ENCODE measurements at regions not wholly inside any gene's neighbourhood (a gene's known extent, or its start where the extent isn't known, plus 50 kb on each side); places are given as distances from the start of the nearest gene placed in this dataset.

DNA sequence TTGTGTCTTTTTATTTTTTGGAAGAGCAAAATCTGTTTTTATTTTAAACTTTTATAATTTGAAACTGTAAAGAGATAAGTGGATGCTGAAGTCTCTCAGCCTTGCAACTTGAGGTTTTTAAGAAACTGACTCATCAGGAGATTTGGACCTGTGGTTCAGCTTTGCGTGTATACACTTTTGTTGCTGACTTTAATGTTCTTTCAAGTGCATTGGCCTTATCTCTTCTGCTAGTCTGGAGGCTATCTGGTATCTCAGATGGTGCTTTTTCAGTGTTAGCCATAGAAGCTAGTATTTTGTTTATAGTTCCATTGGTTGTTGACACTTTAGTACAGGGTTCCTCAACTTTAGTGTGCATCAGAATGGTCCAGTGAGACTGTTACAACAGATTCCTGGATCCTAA lies 504.0 kb upstream of the SPTLC3 start:
- H4K5ac ChIP-seq (ENCODE audit: insufficient read length, low read depth, low read length): no peak overlapping the region
- DNase-seq (ENCODE audit: low read depth in 1 of 2, low spot score in 2 of 2) (no peak), FAIRE-seq (no peak)
- H2AFZ ChIP-seq (ENCODE audit: low read length): no peak overlapping the region
- no peaks in the 10 kb centered on the region for H3K79me1 ChIP-seq (ENCODE audit: low read depth, low read length)
- H3K36me3 ChIP-seq (ENCODE audit: control insufficient read depth in 2 of 4, insufficient read depth in 4 of 4, low read length in 3 of 4): no peaks in the 10 kb centered on the region
- no peaks in the 10 kb centered on the region for H3K9me3 ChIP-seq (ENCODE audit: insufficient read depth in 2 of 2, low read depth in 1 of 2, low read length in 1 of 2)
- no peak overlapping the region for H3K18ac ChIP-seq (ENCODE audit: extremely low read depth, low read length)
- H3K4me1 ChIP-seq (replicated peaks in 1 of 4; ENCODE audit: control insufficient read depth in 3 of 4, insufficient read depth in 4 of 4, low read length in 3 of 4): no peaks in the 10 kb centered on the region
- H2BK12ac ChIP-seq (ENCODE audit: low read depth, low read length): no peak overlapping the region
- no peak overlapping the region for H2BK20ac ChIP-seq (ENCODE audit: low read length)
- no peak overlapping the region for H2BK5ac ChIP-seq (ENCODE audit: low read depth, low read length)
- no peak overlapping the region for H4K91ac ChIP-seq (replicated peaks; ENCODE audit: insufficient read length, low read length)
- CTCF ChIA-PET (ENCODE audit: partially characterized antibody): interaction anchor here (0.6 kb wide), 1 partner anchor 109 kb away, joined by 3 read pairs; no protein-coding TSS in a partner anchor
- H3K14ac ChIP-seq (ENCODE audit: insufficient read length): no peak overlapping the region
- H4K20me1 ChIP-seq (replicated peaks in 1 of 2; ENCODE audit: control insufficient read depth in 1 of 2, insufficient read depth in 2 of 2, low read length in 2 of 2): no peaks in the 10 kb centered on the region
- POLR2A ChIA-PET (ENCODE audit: partially characterized antibody): no interaction called here
- no peak overlapping the region for H3K4me3 ChIP-seq (ENCODE audit: extremely low read depth in 1 of 4, insufficient read depth in 2 of 4, low read depth in 3 of 4, low read length in 4 of 4)
- H2BK120ac ChIP-seq (replicated peaks; ENCODE audit: low read depth, low read length): no peak overlapping the region
- no peak overlapping the region for H3K27ac ChIP-seq (ENCODE audit: low read depth, low read length)
- no peak overlapping the region for H2AK5ac ChIP-seq (ENCODE audit: low read depth, low read length)
- H3K9ac ChIP-seq (replicated peaks in 1 of 4; ENCODE audit: extremely low read depth in 1 of 4, low read depth in 3 of 4, low read length in 3 of 4): no peak overlapping the region
- H3K4ac ChIP-seq (replicated peaks; ENCODE audit: insufficient read length, low read depth, low read length): no peak overlapping the region
- no peak overlapping the region for H3K23ac ChIP-seq (ENCODE audit: insufficient read length)
- H3K4me2 ChIP-seq (ENCODE audit: insufficient read depth in 1 of 2, low read depth in 2 of 2, low read length in 2 of 2): no peak overlapping the region
- no peaks in the 10 kb centered on the region for H3K79me2 ChIP-seq (ENCODE audit: control insufficient read depth in 1 of 2, insufficient read depth in 2 of 2, low read length in 2 of 2)
- no peaks in the 10 kb centered on the region for H3K27me3 ChIP-seq (replicated peaks in 1 of 4; ENCODE audit: control insufficient read depth in 3 of 4, extremely low read depth in 1 of 4, insufficient read depth in 3 of 4, low read length in 3 of 4)
- 89% methylated on average over 1 of the region's 1 CpG; no CpG with 5 or more reads in 1 of the 2 experiments for WGBS, 2 experiments (ENCODE audit: extremely low coverage in 1 of 2, insufficient coverage in 1 of 2, insufficient read length in 1 of 2, insufficient replicate concordance in 2 of 2, low coverage in 1 of 2, low lambda C conversion rate in 2 of 2, missing lambda C conversion rate in 1 of 2)
- no peaks in the 10 kb centered on the region for H3K23me2 ChIP-seq (ENCODE audit: low read depth, low read length)
- H2BK15ac ChIP-seq (ENCODE audit: low read length): no peak overlapping the region
- H4K8ac ChIP-seq (ENCODE audit: extremely low read depth, insufficient read depth, low read length): no peak overlapping the region
- no peak overlapping the region for H3K56ac ChIP-seq (replicated peaks; ENCODE audit: insufficient read length, low read depth, low read length)
- TF ChIP-seq EP300 (IDR thresholded peaks at IDR 0.05; ENCODE audit: borderline replicate concordance in 1 of 2, low read depth in 2 of 2, low read length in 2 of 2) (no peak), POLR2A (IDR thresholded peaks at IDR 0.05; ENCODE audit: control extremely low read depth in 1 of 2, low read depth in 2 of 2, low read length in 2 of 2) (no peak), CHD2 (IDR thresholded peaks at IDR 0.05; ENCODE audit: low read length) (no peak)

All from H1 (cell line).